ENCODE measurements at regions not wholly inside any gene's neighbourhood (a gene's known extent, or its start where the extent isn't known, plus 50 kb on each side); places are given as distances from the start of the nearest gene placed in this dataset.

DNA sequence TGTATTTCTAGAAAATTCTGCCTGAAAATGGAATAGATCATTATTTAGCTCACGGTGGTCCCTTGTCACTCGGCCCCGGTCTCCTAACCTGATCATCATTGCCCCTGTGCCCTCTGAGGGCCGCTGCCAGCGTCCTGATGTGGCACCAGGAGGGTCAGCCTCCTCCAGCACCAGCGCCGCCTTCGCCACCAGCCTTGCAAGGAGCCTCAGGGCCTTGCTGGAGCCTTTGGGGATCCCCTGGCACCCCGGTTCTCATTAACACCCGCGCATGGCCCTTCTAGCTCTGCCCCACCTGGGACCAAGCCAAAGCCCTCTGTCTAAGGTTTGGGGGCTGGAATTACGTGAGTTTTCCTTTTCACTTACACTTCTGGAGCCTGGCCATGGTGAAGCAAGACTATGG is 282.5 kb upstream of the ADARB2 start:
- TF ChIP-seq, protein P1, sequence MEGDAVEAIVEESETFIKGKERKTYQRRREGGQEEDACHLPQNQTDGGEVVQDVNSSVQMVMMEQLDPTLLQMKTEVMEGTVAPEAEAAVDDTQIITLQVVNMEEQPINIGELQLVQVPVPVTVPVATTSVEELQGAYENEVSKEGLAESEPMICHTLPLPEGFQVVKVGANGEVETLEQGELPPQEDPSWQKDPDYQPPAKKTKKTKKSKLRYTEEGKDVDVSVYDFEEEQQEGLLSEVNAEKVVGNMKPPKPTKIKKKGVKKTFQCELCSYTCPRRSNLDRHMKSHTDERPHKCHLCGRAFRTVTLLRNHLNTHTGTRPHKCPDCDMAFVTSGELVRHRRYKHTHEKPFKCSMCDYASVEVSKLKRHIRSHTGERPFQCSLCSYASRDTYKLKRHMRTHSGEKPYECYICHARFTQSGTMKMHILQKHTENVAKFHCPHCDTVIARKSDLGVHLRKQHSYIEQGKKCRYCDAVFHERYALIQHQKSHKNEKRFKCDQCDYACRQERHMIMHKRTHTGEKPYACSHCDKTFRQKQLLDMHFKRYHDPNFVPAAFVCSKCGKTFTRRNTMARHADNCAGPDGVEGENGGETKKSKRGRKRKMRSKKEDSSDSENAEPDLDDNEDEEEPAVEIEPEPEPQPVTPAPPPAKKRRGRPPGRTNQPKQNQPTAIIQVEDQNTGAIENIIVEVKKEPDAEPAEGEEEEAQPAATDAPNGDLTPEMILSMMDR (IDR thresholded peaks at IDR 0.05; ENCODE audit: poor library complexity) = no peak
- TF ChIP-seq EZH2 (IDR thresholded peaks at IDR 0.05; ENCODE audit: borderline replicate concordance) = no peak
